GM12865 (cell line): ENCODE measurements at regions not wholly inside any gene's neighbourhood (a gene's known extent, or its start where the extent isn't known, plus 50 kb on each side); places are given as distances from the start of the nearest gene placed in this dataset.
"Not testable (repeated sequence)": the region's sequence is repeated elsewhere in the genome, so short reads cannot be mapped to it uniquely, and the experiment has no call there.

Experiments used
- DNase-seq: peaks from one replicate; pipeline ENCODE4 v3.0.0; 2010; ENCODE audit warnings: low read depth
- H3K4me3 ChIP-seq: 2 replicates; pipeline ENCODE4 v1.5.1; 2011; ENCODE audit warnings: mild to moderate bottlenecking, low read depth, low read length, control low read depth
- TF ChIP-seq, protein P1 (sequence below): IDR thresholded peaks from 2 replicates; pipeline ENCODE4 v1.5.1; 2011; ENCODE audit warnings: low read length, control low read depth, low read depth, inconsistent platforms; ENCODE audit not compliant: insufficient read depth; ENCODE audit errors: missing control alignments

DNA sequence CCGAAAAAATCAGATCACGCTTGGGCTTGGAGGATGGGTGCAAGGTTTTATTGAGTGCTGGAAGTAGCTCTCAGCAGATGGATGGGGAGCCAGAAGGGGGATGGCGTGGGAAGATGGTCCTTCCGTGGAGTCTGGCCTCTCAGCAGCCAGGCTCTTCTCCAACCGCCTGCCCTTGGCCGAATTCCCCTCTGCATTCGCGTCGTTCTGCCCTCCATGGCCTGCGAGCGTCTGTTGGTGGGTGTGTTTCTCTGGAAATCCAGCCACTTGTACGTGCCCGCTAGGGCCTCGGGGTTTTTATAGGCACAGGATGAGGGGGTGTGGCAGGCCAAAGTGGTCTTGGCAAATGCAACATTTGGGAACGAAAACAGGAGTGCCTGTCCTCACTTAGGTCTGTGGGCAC lies 815.2 kb downstream of the TSN start:
- no peak for DNase-seq

DNA sequence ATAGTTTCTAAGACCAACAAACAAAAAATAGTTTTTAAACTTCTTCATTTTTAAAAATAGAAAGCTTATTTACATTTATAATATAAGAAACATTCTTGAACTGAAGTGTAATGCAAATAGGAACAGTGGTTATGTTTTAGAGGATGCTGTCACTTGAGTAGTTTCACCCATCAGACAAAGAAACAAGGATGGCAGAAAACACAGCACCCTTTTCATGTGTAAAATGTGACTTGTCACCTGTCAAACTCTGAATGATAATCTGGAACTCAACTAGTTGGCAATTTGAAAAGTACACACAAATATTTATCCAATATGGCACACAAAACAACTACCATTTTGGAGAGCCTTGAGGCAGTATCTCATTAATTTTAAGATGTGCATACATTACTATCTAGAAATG lies 816.0 kb downstream of the TSN start:
- H3K4me3 ChIP-seq, DNase-seq: not testable (repeated sequence)

More for the DNA sequence above, 815.2 kb downstream of the TSN start:
- TF ChIP-seq, protein P1, sequence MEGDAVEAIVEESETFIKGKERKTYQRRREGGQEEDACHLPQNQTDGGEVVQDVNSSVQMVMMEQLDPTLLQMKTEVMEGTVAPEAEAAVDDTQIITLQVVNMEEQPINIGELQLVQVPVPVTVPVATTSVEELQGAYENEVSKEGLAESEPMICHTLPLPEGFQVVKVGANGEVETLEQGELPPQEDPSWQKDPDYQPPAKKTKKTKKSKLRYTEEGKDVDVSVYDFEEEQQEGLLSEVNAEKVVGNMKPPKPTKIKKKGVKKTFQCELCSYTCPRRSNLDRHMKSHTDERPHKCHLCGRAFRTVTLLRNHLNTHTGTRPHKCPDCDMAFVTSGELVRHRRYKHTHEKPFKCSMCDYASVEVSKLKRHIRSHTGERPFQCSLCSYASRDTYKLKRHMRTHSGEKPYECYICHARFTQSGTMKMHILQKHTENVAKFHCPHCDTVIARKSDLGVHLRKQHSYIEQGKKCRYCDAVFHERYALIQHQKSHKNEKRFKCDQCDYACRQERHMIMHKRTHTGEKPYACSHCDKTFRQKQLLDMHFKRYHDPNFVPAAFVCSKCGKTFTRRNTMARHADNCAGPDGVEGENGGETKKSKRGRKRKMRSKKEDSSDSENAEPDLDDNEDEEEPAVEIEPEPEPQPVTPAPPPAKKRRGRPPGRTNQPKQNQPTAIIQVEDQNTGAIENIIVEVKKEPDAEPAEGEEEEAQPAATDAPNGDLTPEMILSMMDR, result no peak
- H3K4me3 ChIP-seq, result no peak overlapping the region

DNA sequence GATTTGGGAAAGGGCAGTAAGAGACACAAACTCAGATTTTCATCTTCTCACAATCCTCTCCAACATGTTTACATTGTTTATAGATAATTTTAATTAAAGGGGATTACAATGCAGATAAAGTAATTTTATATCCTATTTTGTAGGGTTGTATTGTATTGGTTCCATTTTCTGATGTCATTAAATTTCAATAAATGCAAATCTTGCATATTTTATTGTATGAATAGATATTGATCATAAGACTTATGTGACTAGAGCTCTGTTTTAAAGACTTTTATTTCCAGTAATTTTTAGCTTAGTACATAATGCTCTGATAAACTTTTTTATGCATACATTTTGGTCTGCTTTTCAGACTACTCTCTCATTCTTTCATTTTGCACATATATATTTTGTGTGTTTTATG lies 819.6 kb downstream of the TSN start:
- TF ChIP-seq, protein P1, result no peak
- H3K4me3 ChIP-seq, result no peak overlapping the region
- DNase-seq, result no peak

DNA sequence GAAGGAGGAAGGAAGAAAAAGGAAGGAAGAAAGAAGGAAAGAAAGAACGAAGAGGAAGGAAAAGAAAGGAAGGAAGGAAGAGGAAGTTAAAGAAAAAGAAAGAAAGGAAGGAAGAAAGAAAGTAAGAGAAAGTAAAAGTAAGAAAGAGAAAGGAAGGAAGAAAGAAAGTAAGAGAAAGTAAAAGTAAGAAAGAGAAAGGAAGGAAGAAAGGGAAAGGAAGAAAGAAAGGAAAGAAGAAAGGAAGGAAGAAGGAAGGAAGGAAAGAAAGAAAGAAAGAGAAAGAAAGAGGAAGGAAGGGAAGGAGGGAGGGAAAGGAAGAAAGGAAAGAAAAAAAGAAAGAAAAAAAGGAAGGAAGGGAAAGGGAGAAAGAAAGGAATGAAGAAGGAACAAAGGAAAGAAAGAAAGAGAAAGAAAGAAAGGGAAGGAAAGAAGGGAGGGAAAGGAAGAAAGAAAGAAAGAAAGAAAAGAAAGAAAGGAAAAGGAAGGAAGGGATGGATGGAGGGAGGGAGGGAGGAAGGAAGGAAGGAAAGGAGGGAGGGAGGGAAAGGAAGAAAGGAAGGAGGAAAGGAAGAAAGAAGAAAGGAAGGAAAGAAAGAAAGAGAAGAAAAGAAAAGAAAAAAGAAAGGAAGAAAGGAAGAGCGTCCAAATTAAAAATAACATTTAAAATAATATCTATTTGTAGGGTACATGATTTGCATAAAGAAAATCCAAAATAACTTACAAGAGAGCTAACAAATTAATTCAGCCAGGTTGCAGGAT lies 827.9 kb downstream of the TSN start:
- H3K4me3 ChIP-seq, result no peak overlapping the region
- DNase-seq, result no peak
- TF ChIP-seq, protein P1, result no peak

DNA sequence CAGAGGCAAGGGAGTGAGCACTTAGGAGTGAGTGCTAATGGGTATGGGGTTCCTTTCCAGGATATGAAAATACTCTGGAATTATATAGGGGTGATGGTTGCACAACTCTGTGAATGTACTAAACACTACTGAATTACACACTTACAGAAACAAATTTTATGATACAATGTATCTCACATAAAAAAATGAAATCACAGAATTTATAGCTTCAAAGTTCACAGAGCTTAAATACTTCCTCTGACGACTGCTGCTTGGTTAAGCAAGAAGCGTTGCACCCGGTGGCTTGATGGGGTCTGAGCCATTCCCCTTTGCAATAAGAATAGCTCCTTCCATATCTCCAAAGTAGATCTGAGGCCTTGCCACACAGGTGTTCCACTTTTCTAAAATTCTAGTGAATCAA lies 835.1 kb downstream of the TSN start:
- H3K4me3 ChIP-seq, result no peak overlapping the region
- no peak for DNase-seq
- TF ChIP-seq, protein P1, result no peak

DNA sequence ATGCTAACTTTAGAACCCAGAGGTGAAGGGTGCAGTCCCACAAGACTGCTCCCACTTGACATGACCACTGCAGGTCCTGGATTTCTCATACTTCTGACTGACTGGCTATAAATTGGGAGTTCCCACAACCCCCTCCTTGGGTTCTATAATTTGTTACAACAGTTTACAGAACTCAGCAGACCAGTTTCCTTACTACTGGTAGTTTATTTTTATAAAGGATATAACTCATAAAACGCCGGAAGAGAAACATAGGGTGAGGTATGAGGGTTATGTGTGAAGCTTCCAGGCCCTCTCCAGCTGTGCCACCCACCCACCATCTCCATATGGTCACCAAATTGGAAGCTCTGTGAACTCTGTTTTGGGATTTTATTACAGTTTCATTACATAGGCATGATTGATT lies 839.6 kb downstream of the TSN start:
- no peak overlapping the region for H3K4me3 ChIP-seq
- TF ChIP-seq, protein P1, result no peak
- DNase-seq, result no peak

DNA sequence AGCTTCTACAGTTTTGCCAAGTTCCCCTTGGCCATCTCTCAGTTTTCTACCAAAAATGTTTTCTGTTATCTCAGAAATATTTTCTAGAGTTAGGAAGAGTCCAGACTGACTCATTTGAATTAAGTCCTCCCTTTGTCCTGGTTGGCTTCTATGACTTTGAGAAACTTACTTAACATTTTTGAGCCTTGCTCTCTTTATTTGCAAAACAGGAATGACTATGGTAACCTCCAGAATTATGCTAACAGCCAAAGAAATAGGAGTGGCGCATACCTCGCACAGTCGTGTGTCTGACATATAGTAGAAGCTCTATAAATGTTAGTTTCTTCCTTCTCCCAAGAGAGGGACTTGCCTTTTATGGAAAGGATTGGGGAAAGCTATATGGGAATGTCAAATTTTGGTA lies 841.1 kb downstream of the TSN start:
- TF ChIP-seq, protein P1, result no peak
- no peak for DNase-seq
- H3K4me3 ChIP-seq, result no peak overlapping the region
